ENCODE measurements at regions not wholly inside any gene's neighbourhood (a gene's known extent, or its start where the extent isn't known, plus 50 kb on each side); places are given as distances from the start of the nearest gene placed in this dataset.
"Not testable (repeated sequence)": the region's sequence is repeated elsewhere in the genome, so short reads cannot be mapped to it uniquely, and the experiment has no call there.

GRCh38 chrX:28188526-28188925, 207.3 kb upstream of the DCAF8L1 start:
- FAIRE-seq = no peak

- FAIRE-seq = no peak
Observed at GRCh38 chrX:28180096-28180495, 198.8 kb upstream of the DCAF8L1 start.

- no peak for FAIRE-seq
Observed at GRCh38 chrX:28178206-28178605, 197.0 kb upstream of the DCAF8L1 start.

GRCh38 chrX:28177202-28177601, 196.0 kb upstream of the DCAF8L1 start:
- FAIRE-seq = no peak

- FAIRE-seq = no peak
Observed at GRCh38 chrX:28170713-28171112, 189.5 kb upstream of the DCAF8L1 start.

GRCh38 chrX:28158019-28158777, 176.9 kb upstream of the DCAF8L1 start:
- no peak for FAIRE-seq

- FAIRE-seq = not testable (repeated sequence)
Observed at GRCh38 chrX:28152263-28152662, 171.0 kb upstream of the DCAF8L1 start.

GRCh38 chrX:28135378-28136047, 154.3 kb upstream of the DCAF8L1 start:
- peak; percentile 85 for FAIRE-seq

GRCh38 chrX:28133763-28134162, 152.5 kb upstream of the DCAF8L1 start:
- no peak for FAIRE-seq

- no peak for FAIRE-seq
Observed at GRCh38 chrX:28127662-28128061, 146.4 kb upstream of the DCAF8L1 start.

GRCh38 chrX:28126886-28127285, 145.6 kb upstream of the DCAF8L1 start:
- no peak for FAIRE-seq

GRCh38 chrX:28124416-28124815, 143.2 kb upstream of the DCAF8L1 start:
- FAIRE-seq = no peak

GRCh38 chrX:28120580-28121245, 139.5 kb upstream of the DCAF8L1 start:
- not testable (repeated sequence) for FAIRE-seq

- no peak for FAIRE-seq
Observed at GRCh38 chrX:28120072-28120471, 138.8 kb upstream of the DCAF8L1 start.

- peak; percentile 14 for FAIRE-seq
Observed at GRCh38 chrX:28108186-28108945, 127.1 kb upstream of the DCAF8L1 start.

- no peak for FAIRE-seq
Observed at GRCh38 chrX:28099166-28099565, 117.9 kb upstream of the DCAF8L1 start.

GRCh38 chrX:28085653-28086052, 104.4 kb upstream of the DCAF8L1 start:
- FAIRE-seq = no peak

GRCh38 chrX:28058901-28059300, 77.7 kb upstream of the DCAF8L1 start:
- FAIRE-seq = peak; percentile 60

- FAIRE-seq = no peak
Observed at GRCh38 chrX:28042826-28043564, 61.7 kb upstream of the DCAF8L1 start.

- FAIRE-seq = no peak
Observed at GRCh38 chrX:28042260-28042659, 61.0 kb upstream of the DCAF8L1 start.

- no peak for FAIRE-seq
Observed at GRCh38 chrX:28039258-28039657, 58.0 kb upstream of the DCAF8L1 start.

Measured in colon (tissue), 2 donors.